ENCODE measurements at regions not wholly inside any gene's neighbourhood (a gene's known extent, or its start where the extent isn't known, plus 50 kb on each side); places are given as distances from the start of the nearest gene placed in this dataset.

- H3K9ac ChIP-seq (ENCODE audit: insufficient read depth in 1 of 2, low read length in 2 of 2) = no peak overlapping the region
- H3K27ac ChIP-seq (ENCODE audit: low read depth in 1 of 2, low read length in 1 of 2) = no peak overlapping the region
- no peak for ATAC-seq (ENCODE audit: insufficient read depth, low FRiP score)
- no peaks in the 10 kb centered on the region for H3K36me3 ChIP-seq (ENCODE audit: control insufficient read depth in 4 of 4, insufficient read depth in 4 of 4, low read length in 4 of 4)
- 87 to 90% methylated on average over 5 of the region's 5 CpGs for WGBS, 2 donors
- no peak for DNase-seq
- no peak overlapping the region for H3K4me3 ChIP-seq
- peaks cover 0 to 12% (median 0%) of the 10 kb centered on the region in 5 donors for H3K4me1 ChIP-seq (ENCODE audit: control insufficient read depth in 5 of 5, insufficient read depth in 5 of 5, low read length in 5 of 5)
- H3K27me3 ChIP-seq (ENCODE audit: control insufficient read depth in 3 of 3, insufficient read depth in 3 of 3, low read length in 2 of 3) = no peaks in the 10 kb centered on the region
- TF ChIP-seq CTCF (IDR thresholded peaks at IDR 0.05; ENCODE audit: control extremely low read depth, extremely low read depth) = no peak
- no peaks in the 10 kb centered on the region for H3K9me3 ChIP-seq (ENCODE audit: control insufficient read depth in 4 of 4, insufficient read depth in 3 of 4, low read length in 3 of 4)
These were observed 102.7 kb downstream of the BTG1 start for GRCh38 chr12:92042791-92043531.

- Histone ChIP-seq H3K4me3 (no peak overlapping the region), H3K4me1 (ENCODE audit: control insufficient read depth in 5 of 5, insufficient read depth in 5 of 5, low read length in 5 of 5) (peaks cover 0 to 9% (median 0%) of the 10 kb centered on the region in 5 donors), H3K27me3 (ENCODE audit: control insufficient read depth in 3 of 3, insufficient read depth in 3 of 3, low read length in 2 of 3) (no peaks in the 10 kb centered on the region), H3K36me3 (ENCODE audit: control insufficient read depth in 4 of 4, insufficient read depth in 4 of 4, low read length in 4 of 4) (no peaks in the 10 kb centered on the region), H3K9me3 (ENCODE audit: control insufficient read depth in 4 of 4, insufficient read depth in 3 of 4, low read length in 3 of 4) (no peaks in the 10 kb centered on the region), H3K9ac (ENCODE audit: insufficient read depth in 1 of 2, low read length in 2 of 2) (no peak overlapping the region), H3K27ac (ENCODE audit: low read depth in 1 of 2, low read length in 1 of 2) (no peak overlapping the region)
- ATAC-seq (ENCODE audit: insufficient read depth, low FRiP score) (no peak), DNase-seq (no peak)
- TF ChIP-seq CTCF (IDR thresholded peaks at IDR 0.05; ENCODE audit: control extremely low read depth, extremely low read depth) = no peak
- WGBS, 2 donors = 36 to 38% methylated on average over 1 of the region's 1 CpG
These were observed 103.9 kb downstream of the BTG1 start for GRCh38 chr12:92041742-92042141.

DNA sequence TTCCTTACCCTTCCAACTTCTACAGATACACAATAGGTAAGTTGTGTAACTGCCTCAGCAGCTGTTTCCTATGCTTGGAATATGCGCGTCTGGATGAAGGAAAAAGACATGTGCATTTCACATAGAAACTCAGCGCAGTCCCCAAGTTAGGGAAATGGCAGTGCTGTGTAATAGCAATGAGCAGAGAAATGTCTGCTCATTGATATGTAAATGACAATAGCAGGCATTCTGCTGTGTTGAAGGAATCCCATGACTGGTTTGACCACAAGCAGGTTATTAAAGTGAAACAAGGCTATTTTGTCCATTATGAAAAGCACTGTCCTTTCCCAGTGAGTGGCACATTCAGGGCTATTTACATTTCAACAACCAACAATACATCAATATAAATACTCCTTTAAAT, 106.6 kb downstream of the BTG1 start:
- no peaks in the 10 kb centered on the region for H3K36me3 ChIP-seq (ENCODE audit: control insufficient read depth in 4 of 4, insufficient read depth in 4 of 4, low read length in 4 of 4)
- no peak overlapping the region for H3K9ac ChIP-seq (ENCODE audit: insufficient read depth in 1 of 2, low read length in 2 of 2)
- WGBS, 2 donors = 71 to 79% methylated on average over 3 of the region's 3 CpGs
- no peaks in the 10 kb centered on the region for H3K27me3 ChIP-seq (ENCODE audit: control insufficient read depth in 3 of 3, insufficient read depth in 3 of 3, low read length in 2 of 3)
- H3K9me3 ChIP-seq (ENCODE audit: control insufficient read depth in 4 of 4, insufficient read depth in 3 of 4, low read length in 3 of 4) = no peaks in the 10 kb centered on the region
- no peak overlapping the region for H3K4me3 ChIP-seq
- no peak for ATAC-seq (ENCODE audit: insufficient read depth, low FRiP score)
- H3K27ac ChIP-seq (ENCODE audit: low read depth in 1 of 2, low read length in 1 of 2) = no peak overlapping the region
- TF ChIP-seq CTCF (IDR thresholded peaks at IDR 0.05; ENCODE audit: control extremely low read depth, extremely low read depth) = no peak
- H3K4me1 ChIP-seq (ENCODE audit: control insufficient read depth in 5 of 5, insufficient read depth in 5 of 5, low read length in 5 of 5) = peaks cover 0 to 26% (median 7%) of the 10 kb centered on the region in 5 donors
- DNase-seq = no peak

GRCh38 chr12:92038476-92038875, 107.2 kb downstream of the BTG1 start:
- TF ChIP-seq CTCF (IDR thresholded peaks at IDR 0.05; ENCODE audit: control extremely low read depth, extremely low read depth) = no peak
- WGBS, 2 donors = 91 to 92% methylated on average over 4 of the region's 4 CpGs
- no peaks in the 10 kb centered on the region for H3K9me3 ChIP-seq (ENCODE audit: control insufficient read depth in 4 of 4, insufficient read depth in 3 of 4, low read length in 3 of 4)

More at GRCh38 chr12:92038476-92038875, 107.2 kb downstream of the BTG1 start:
- DNase-seq (no peak), ATAC-seq (ENCODE audit: insufficient read depth, low FRiP score) (no peak)
- no peak overlapping the region for H3K4me3 ChIP-seq
- H3K9ac ChIP-seq (ENCODE audit: insufficient read depth in 1 of 2, low read length in 2 of 2) = no peak overlapping the region
- no peaks in the 10 kb centered on the region for H3K27me3 ChIP-seq (ENCODE audit: control insufficient read depth in 3 of 3, insufficient read depth in 3 of 3, low read length in 2 of 3)
- no peaks in the 10 kb centered on the region for H3K36me3 ChIP-seq (ENCODE audit: control insufficient read depth in 4 of 4, insufficient read depth in 4 of 4, low read length in 4 of 4)
- no peak overlapping the region for H3K27ac ChIP-seq (ENCODE audit: low read depth in 1 of 2, low read length in 1 of 2)
- peaks cover 0 to 26% (median 7%) of the 10 kb centered on the region in 5 donors for H3K4me1 ChIP-seq (ENCODE audit: control insufficient read depth in 5 of 5, insufficient read depth in 5 of 5, low read length in 5 of 5)
